Stimulated activated CD8-positive, alpha-beta memory T cell treated with anti-CD3 and anti-CD28 coated beads, Interleukin-4, amount 100 ng/mL, for 24 hours (primary cell): ENCODE measurements at regions not wholly inside any gene's neighbourhood (a gene's known extent, or its start where the extent isn't known, plus 50 kb on each side); places are given as distances from the start of the nearest gene placed in this dataset.
A peak's percentile ranks its signal among the peaks of the same experiment; 100 is the strongest.
"Not testable (repeated sequence)": the region's sequence is repeated elsewhere in the genome, so short reads cannot be mapped to it uniquely, and the experiment has no call there.

Source experiments
- DNase-seq: peaks from one replicate; pipeline ENCODE4 v3.0.0-alpha.2; 2020; ENCODE audit warnings: low read depth

GRCh38 chr20:53891306-53891894 lies 179.0 kb downstream of the BCAS1 start:
- no peak for DNase-seq

- no peak for DNase-seq
Measured at GRCh38 chr20:53890443-53891305, 179.7 kb downstream of the BCAS1 start.

- DNase-seq = no peak
Measured at GRCh38 chr20:53889411-53890148, 180.8 kb downstream of the BCAS1 start.

GRCh38 chr20:53888951-53889350 lies 181.4 kb downstream of the BCAS1 start:
- DNase-seq = no peak

GRCh38 chr20:53888510-53888909 lies 181.9 kb downstream of the BCAS1 start:
- no peak for DNase-seq

GRCh38 chr20:53887973-53888372 lies 182.4 kb downstream of the BCAS1 start:
- no peak for DNase-seq

- peak; percentile 42 for DNase-seq
Measured at GRCh38 chr20:53884859-53885541, 185.4 kb downstream of the BCAS1 start.

GRCh38 chr20:53883098-53883911 lies 187.1 kb downstream of the BCAS1 start:
- DNase-seq = no peak

GRCh38 chr20:53882438-53882986 lies 187.9 kb downstream of the BCAS1 start:
- DNase-seq = not testable (repeated sequence)

- DNase-seq = no peak
Measured at GRCh38 chr20:53881362-53881761, 189.0 kb downstream of the BCAS1 start.

GRCh38 chr20:53880108-53880641 lies 190.2 kb downstream of the BCAS1 start:
- DNase-seq = no peak

- DNase-seq = no peak
Measured at GRCh38 chr20:53879048-53879684, 191.2 kb downstream of the BCAS1 start.

GRCh38 chr20:53878262-53879047 lies 191.9 kb downstream of the BCAS1 start:
- no peak for DNase-seq

GRCh38 chr20:53876956-53877355 lies 193.4 kb downstream of the BCAS1 start:
- no peak for DNase-seq

GRCh38 chr20:53876470-53876869 lies 193.9 kb downstream of the BCAS1 start:
- DNase-seq = no peak

- no peak for DNase-seq
Measured at GRCh38 chr20:53875452-53875851, 194.9 kb downstream of the BCAS1 start.

- no peak for DNase-seq
Measured at GRCh38 chr20:53874706-53875105, 195.7 kb downstream of the BCAS1 start.

- DNase-seq = no peak
Measured at GRCh38 chr20:53874104-53874503, 196.3 kb downstream of the BCAS1 start.

- DNase-seq = no peak
Measured at GRCh38 chr20:53873230-53873604, 197.2 kb downstream of the BCAS1 start.
